Motor neuron (in vitro differentiated cells): ENCODE measurements at regions not wholly inside any gene's neighbourhood (a gene's known extent, or its start where the extent isn't known, plus 50 kb on each side); places are given as distances from the start of the nearest gene placed in this dataset.

Experiments
- ATAC-seq, 8 experiments: fragments of 200-7000 bp; cut with Tn5 transposase; replicated peaks in 6 of 8; 2 replicates each; pipeline ENCODE4 v1.8.0; 2021; ENCODE audit warnings: mild to moderate bottlenecking in 8 of 8, moderate library complexity in 8 of 8
- H3K27ac ChIP-seq, 2 donors: fragments of 250-450 bp; sonication (Bioruptor Pico); 2 replicates each; pipeline ENCODE4 v1.9.0; 2021; ENCODE audit warnings: antibody characterized with exemption in 2 of 2, mild to moderate bottlenecking in 2 of 2, moderate library complexity in 1 of 2
- H3K4me1 ChIP-seq, 2 donors: fragments of 250-450 bp; sonication (Bioruptor Pico); replicated peaks in 1 of 2; 2 replicates each; pipeline ENCODE4 v1.6.1; 2021; ENCODE audit warnings: antibody characterized with exemption in 2 of 2, mild to moderate bottlenecking in 2 of 2, moderate library complexity in 1 of 2
- H3K4me3 ChIP-seq, 5 donors: fragments of 250-450 bp; sonication (Bioruptor Pico); 2 replicates each; pipeline ENCODE4 v1.9.0; 2021; ENCODE audit warnings: antibody characterized with exemption in 5 of 5, mild to moderate bottlenecking in 5 of 5, moderate library complexity in 4 of 5
- WGBS, 10 experiments: fragments of 450-650 bp; shearing (Covaris generic); methylation state at CpG; one replicate each; pipeline ENCODE4 v1.0.0; 2022; 5-methylcytosine and 5-hydroxymethylcytosine counted together
- in situ Hi-C, 9 experiments: fragments of 400-800 bp; cut with MboI; loops; one replicate each; pipeline ENCODE4 v1.15.0; 2021; ENCODE audit warnings: low sequenced_read_pairs in 9 of 9, low pct_unique_long_range_greater_than_20kb in 2 of 9; ENCODE audit not compliant: unreplicated experiment in 9 of 9

DNA sequence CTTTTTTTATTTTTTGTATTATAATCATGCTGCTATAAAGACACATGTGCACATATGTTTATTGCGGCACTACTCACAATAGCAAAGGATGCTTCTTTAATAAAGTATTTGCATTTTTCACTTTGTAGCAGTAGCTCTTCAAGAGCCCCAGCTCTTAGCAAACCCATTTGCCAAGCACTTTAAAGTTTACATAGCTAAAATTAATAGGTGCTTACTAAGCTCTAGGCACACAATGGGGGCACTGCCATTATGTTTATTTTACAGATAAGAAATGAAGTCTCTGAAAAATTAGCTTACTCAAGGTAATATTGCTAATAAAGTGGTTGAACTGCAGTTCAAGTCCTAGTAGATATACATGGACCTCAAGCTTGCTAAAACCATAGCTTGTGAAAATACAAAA is 230.3 kb upstream of the ARHGAP24 start:
- no peaks in the 10 kb centered on the region for H3K4me1 ChIP-seq
- no peak overlapping the region for H3K4me3 ChIP-seq
- no peak overlapping the region for H3K27ac ChIP-seq
- in situ Hi-C loops, result no loop called here
- 50 to 100% (median 100%) methylated on average over 1 of the region's 1 CpG; no CpG with 5 or more reads in 1 of the 10 experiments for WGBS, 10 experiments
- ATAC-seq, result no peak

DNA sequence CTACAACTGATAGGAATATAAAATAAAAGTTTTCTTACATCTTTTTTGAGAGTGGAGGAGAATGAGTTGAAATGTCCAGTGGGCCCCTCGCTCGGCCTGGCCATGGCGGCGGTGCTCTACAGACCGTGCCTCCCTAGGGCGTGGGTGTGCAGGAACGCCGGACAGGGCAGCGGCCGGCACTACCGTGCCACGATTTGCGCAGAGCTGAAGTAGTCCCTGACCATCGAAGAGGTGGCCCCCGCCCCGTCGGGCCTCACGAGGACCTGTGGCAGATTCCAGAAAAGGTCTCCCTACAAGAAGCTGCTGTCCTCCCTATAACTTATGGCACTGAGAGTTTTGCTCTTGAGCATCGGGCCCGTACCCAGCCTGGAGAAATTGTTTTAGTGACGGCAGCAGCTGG is 228.9 kb upstream of the ARHGAP24 start:
- H3K4me3 ChIP-seq, result no peak overlapping the region
- no peak overlapping the region for H3K27ac ChIP-seq
- no peak for ATAC-seq
- in situ Hi-C loops, result no loop called here
- no peaks in the 10 kb centered on the region for H3K4me1 ChIP-seq
- WGBS, 10 experiments, result 0 to 94% (median 81%) methylated on average over 1 to 14 of the region's 21 CpGs; no CpG with 5 or more reads in 4 of the 10 experiments

DNA sequence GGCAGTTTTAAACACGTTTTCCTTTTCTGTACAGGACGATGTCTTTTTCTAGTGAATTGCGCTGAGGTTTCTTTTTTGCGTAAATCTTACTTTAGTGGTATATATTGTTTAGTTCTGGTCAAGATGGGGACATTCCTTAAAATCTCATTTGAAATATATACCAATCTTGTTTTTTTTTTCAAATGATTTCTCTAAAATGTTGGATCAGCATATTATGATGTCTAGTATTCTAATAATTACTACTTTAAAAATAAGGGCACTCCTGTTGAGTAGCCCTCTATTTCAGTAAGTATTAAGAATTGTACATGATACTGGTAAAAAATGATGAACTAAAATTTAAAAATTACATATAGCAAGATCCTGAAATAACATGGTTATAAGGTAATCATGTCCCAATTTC is 224.1 kb upstream of the ARHGAP24 start:
- Histone ChIP-seq H3K4me1 (no peaks in the 10 kb centered on the region), H3K4me3 (no peak overlapping the region), H3K27ac (no peak overlapping the region)
- 28 to 81% (median 62%) methylated on average over 3 to 4 of the region's 4 CpGs for WGBS, 10 experiments
- in situ Hi-C loops, result no loop called here
- ATAC-seq, result no peak

DNA sequence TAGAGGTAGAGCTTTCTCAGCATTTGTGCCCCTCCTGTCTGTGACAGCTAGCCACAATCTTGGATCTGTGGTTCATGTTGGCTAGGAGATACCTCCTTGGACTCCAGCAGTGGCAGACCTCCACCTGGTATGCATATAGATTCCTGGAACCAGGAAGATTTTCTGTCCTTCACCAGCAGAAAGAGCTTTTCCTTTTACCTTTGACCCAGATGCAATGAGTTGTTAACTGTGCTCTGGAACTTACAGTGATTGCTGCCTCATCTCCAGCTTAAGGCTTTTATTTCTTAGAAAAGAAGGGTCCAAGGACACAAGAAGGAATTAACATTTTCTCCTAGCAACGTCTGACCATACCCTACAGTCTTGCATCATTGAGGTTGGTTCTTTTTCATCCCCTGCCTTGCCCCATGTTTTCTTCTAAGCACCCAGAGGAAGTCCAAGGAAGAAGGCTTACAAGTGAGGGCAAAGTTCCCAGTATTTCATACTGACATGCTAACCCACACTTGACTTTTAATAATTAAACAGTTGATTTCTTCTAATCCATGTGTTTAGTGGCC is 217.1 kb upstream of the ARHGAP24 start:
- ATAC-seq, result no peak
- WGBS, 10 experiments, result 0 to 50% (median 23%) methylated on average over 1 of the region's 1 CpG; no CpG with 5 or more reads in 6 of the 10 experiments
- in situ Hi-C loops, result no loop called here
- Histone ChIP-seq H3K4me3 (no peak overlapping the region), H3K4me1 (no peaks in the 10 kb centered on the region), H3K27ac (no peak overlapping the region)

- Histone ChIP-seq H3K27ac (no peak overlapping the region), H3K4me1 (no peaks in the 10 kb centered on the region), H3K4me3 (no peak overlapping the region)
- 0 to 100% (median 57%) methylated on average over 1 of the region's 1 CpG; no CpG with 5 or more reads in 3 of the 10 experiments for WGBS, 10 experiments
- ATAC-seq, result peak in 2 of 8 experiments; percentile 70 to 89
- in situ Hi-C loops, result no loop called here
Observed at GRCh38 chr4:85260064-85260463, 214.9 kb upstream of the ARHGAP24 start.

GRCh38 chr4:85265234-85265633 is 209.7 kb upstream of the ARHGAP24 start:
- ATAC-seq, result no peak
- in situ Hi-C loops, result no loop called here
- H3K4me1 ChIP-seq, result peaks cover 0 to 12% of the 10 kb centered on the region in 2 donors
- WGBS, 10 experiments, result 0 to 100% (median 88%) methylated on average over 1 to 5 of the region's 5 CpGs; no CpG with 5 or more reads in 2 of the 10 experiments
- no peak overlapping the region for H3K27ac ChIP-seq
- no peak overlapping the region for H3K4me3 ChIP-seq

- peak in 5 of 8 experiments; percentile 77 to 99 (median 92) for ATAC-seq
- Histone ChIP-seq H3K4me1 (peaks cover 0 to 12% of the 10 kb centered on the region in 2 donors), H3K4me3 (no peak overlapping the region), H3K27ac (no peak overlapping the region)
- 0 to 66% (median 20%) methylated on average over 2 to 4 of the region's 4 CpGs; no CpG with 5 or more reads in 2 of the 10 experiments for WGBS, 10 experiments
- in situ Hi-C loops, result no loop called here
Observed at GRCh38 chr4:85268188-85268587, 206.8 kb upstream of the ARHGAP24 start.

- H3K4me1 ChIP-seq, result peaks cover 0 to 12% of the 10 kb centered on the region in 2 donors
- H3K27ac ChIP-seq, result no peak overlapping the region
- whole genome bisulfite sequencing, 10 experiments, result 16 to 100% (median 60%) methylated on average over 1 to 3 of the region's 3 CpGs; no CpG with 5 or more reads in 1 of the 10 experiments
- peak in 5 of 8 experiments; percentile 24 to 72 (median 60) for ATAC-seq
- in situ Hi-C loops, result no loop called here
- H3K4me3 ChIP-seq, result no peak overlapping the region
Observed at GRCh38 chr4:85268961-85269360, 206.0 kb upstream of the ARHGAP24 start.

GRCh38 chr4:85274955-85275354 is 200.0 kb upstream of the ARHGAP24 start:
- in situ Hi-C loops, result no loop called here
- WGBS, 10 experiments, result 39 to 94% (median 80%) methylated on average over 2 to 4 of the region's 4 CpGs; no CpG with 5 or more reads in 1 of the 10 experiments
- Histone ChIP-seq H3K4me1 (no peaks in the 10 kb centered on the region), H3K27ac (no peak overlapping the region), H3K4me3 (no peak overlapping the region)
- ATAC-seq, result no peak

- WGBS, 10 experiments, result 17 to 100% (median 78%) methylated on average over 1 to 2 of the region's 2 CpGs
- no peak overlapping the region for H3K4me3 ChIP-seq
- ATAC-seq, result no peak
- no peaks in the 10 kb centered on the region for H3K4me1 ChIP-seq
- no peak overlapping the region for H3K27ac ChIP-seq
- in situ Hi-C loops, result no loop called here
Observed at GRCh38 chr4:85280963-85281362, 194.0 kb upstream of the ARHGAP24 start.

- in situ Hi-C loops, result no loop called here
- Histone ChIP-seq H3K4me1 (no peaks in the 10 kb centered on the region), H3K27ac (no peak overlapping the region), H3K4me3 (no peak overlapping the region)
- ATAC-seq, result no peak
- WGBS, 10 experiments, result 0 to 100% (median 67%) methylated on average over 1 to 2 of the region's 2 CpGs
Observed at GRCh38 chr4:85291226-85291625, 183.7 kb upstream of the ARHGAP24 start.

- WGBS, 10 experiments, result 50 to 100% (median 90%) methylated on average over 1 to 2 of the region's 2 CpGs; no CpG with 5 or more reads in 1 of the 10 experiments
- in situ Hi-C loops, result no loop called here
- H3K4me3 ChIP-seq, result no peak overlapping the region
- H3K4me1 ChIP-seq, result no peaks in the 10 kb centered on the region
- no peak for ATAC-seq
- H3K27ac ChIP-seq, result no peak overlapping the region
Observed at GRCh38 chr4:85298037-85298436, 176.9 kb upstream of the ARHGAP24 start.

- Histone ChIP-seq H3K4me3 (no peak overlapping the region), H3K27ac (no peak overlapping the region), H3K4me1 (no peaks in the 10 kb centered on the region)
- no peak for ATAC-seq
- in situ Hi-C loops, result no loop called here
- 83 to 92% (median 83%) methylated on average over 1 to 2 of the region's 3 CpGs; no CpG with 5 or more reads in 7 of the 10 experiments for WGBS, 10 experiments
Observed at GRCh38 chr4:85302193-85302736, 172.7 kb upstream of the ARHGAP24 start.

- Histone ChIP-seq H3K27ac (no peak overlapping the region), H3K4me1 (no peaks in the 10 kb centered on the region), H3K4me3 (no peak overlapping the region)
- in situ Hi-C loops, result no loop called here
- 0 to 93% (median 79%) methylated on average over 1 to 4 of the region's 4 CpGs; no CpG with 5 or more reads in 5 of the 10 experiments for WGBS, 10 experiments
- no peak for ATAC-seq
Observed at GRCh38 chr4:85302756-85303155, 172.2 kb upstream of the ARHGAP24 start.
